ENCODE measurements at regions not wholly inside any gene's neighbourhood (a gene's known extent, or its start where the extent isn't known, plus 50 kb on each side); places are given as distances from the start of the nearest gene placed in this dataset.

DNA sequence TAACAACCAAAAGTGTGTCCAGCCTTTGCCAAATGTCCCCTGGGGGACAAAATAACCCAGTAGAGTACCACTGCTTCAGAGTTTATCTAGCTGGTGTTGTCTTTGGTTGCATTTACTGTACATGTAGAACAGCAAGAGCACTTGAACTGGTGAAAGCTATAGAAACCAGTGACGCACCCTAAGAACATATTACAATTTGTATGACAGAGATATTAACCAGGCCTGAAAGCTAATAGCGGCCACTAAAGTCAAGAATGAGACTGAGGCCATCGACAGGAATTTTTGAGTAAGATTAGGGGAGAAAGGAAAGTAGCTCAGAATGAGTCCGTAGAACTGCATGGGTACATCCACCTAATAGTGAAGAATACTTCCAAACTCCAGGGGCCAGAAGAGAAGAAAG is 236.2 kb downstream of the MTERF1 start:
- TF ChIP-seq, protein P1, sequence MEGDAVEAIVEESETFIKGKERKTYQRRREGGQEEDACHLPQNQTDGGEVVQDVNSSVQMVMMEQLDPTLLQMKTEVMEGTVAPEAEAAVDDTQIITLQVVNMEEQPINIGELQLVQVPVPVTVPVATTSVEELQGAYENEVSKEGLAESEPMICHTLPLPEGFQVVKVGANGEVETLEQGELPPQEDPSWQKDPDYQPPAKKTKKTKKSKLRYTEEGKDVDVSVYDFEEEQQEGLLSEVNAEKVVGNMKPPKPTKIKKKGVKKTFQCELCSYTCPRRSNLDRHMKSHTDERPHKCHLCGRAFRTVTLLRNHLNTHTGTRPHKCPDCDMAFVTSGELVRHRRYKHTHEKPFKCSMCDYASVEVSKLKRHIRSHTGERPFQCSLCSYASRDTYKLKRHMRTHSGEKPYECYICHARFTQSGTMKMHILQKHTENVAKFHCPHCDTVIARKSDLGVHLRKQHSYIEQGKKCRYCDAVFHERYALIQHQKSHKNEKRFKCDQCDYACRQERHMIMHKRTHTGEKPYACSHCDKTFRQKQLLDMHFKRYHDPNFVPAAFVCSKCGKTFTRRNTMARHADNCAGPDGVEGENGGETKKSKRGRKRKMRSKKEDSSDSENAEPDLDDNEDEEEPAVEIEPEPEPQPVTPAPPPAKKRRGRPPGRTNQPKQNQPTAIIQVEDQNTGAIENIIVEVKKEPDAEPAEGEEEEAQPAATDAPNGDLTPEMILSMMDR (IDR thresholded peaks at IDR 0.05 in 4 of 5, conservative IDR thresholded peaks at IDR 0.05 in 1 of 5) = no peak
- TF ChIP-seq POLR2A (IDR thresholded peaks at IDR 0.05) = no peak
